K562 (cell line): ENCODE measurements at regions not wholly inside any gene's neighbourhood (a gene's known extent, or its start where the extent isn't known, plus 50 kb on each side); places are given as distances from the start of the nearest gene placed in this dataset.

Source experiments
- ATAC-seq: fragments of 200-7000 bp; cut with Tn5 transposase; 3 replicates; pipeline ENCODE4 v1.9.1; 2020; ENCODE audit warnings: moderate library complexity
- BruUV-seq: library from RNA; stranded (reverse); fragments of 400-500 nt; replicated peaks from 2 replicates; lab custom pipeline; 2021; lab: Mats Ljungman, UMichigan
- CTCF ChIA-PET: fragments of 300-600 bp; formaldehyde crosslinking; extraction: SDS; loops from one replicate; lab custom pipeline; 2021; ENCODE audit warnings: low intra/inter-chr PET ratio; lab: Yijun Ruan, JAX
- POLR2A ChIA-PET: fragments of 300-600, 350-650 bp; sonication (Branson Sonifier 250); formaldehyde crosslinking; extraction: SDS; loops from one replicate; lab custom pipeline; 2021; ENCODE audit warnings: antibody characterized with exemption, inconsistent platforms; lab: Yijun Ruan, JAX
- DNase-seq, 4 experiments: peaks; one replicate each; pipeline versions ENCODE4 v3.0.0 to v3.0.0-alpha.2; 2011 to 2018; ENCODE audit warnings: low spot score in 3 of 4, mixed read lengths in 3 of 4; ENCODE audit errors: extremely low read depth in 1 of 4
- FAIRE-seq: peaks from 2 replicates; lab custom pipeline; 2011; peaks lifted over from hg19 to GRCh38; lab: Jason Lieb, UNC
- H2AFZ ChIP-seq: 2 replicates; pipeline ENCODE4 v1.6.0; 2011; ENCODE audit warnings: low read depth, low read length, control low read depth, inconsistent platforms
- H3K27ac ChIP-seq: fragments of 200-600 bp; 3 replicates; pipeline ENCODE4 v1.8.0; 2011; ENCODE audit warnings: low read depth, mild to moderate bottlenecking, control low read depth, inconsistent platforms, low read length, moderate library complexity, mixed read lengths; ENCODE audit errors: extremely low read depth
- H3K27me3 ChIP-seq, 2 experiments: fragments of 300-600 bp in 1 of 2; 2 replicates in 1 of 2; 3 replicates in 1 of 2; pipeline versions ENCODE4 v1.6.0 to v1.8.0; 2011; ENCODE audit warnings: inconsistent platforms in 2 of 2, low read length in 2 of 2, mild to moderate bottlenecking in 1 of 2, mixed read lengths in 1 of 2, moderate library complexity in 1 of 2; ENCODE audit not compliant: control insufficient read depth in 2 of 2, insufficient read depth in 2 of 2
- H3K36me3 ChIP-seq: fragments of 300-600 bp; 3 replicates; pipeline ENCODE4 v1.8.0; 2011; ENCODE audit warnings: mild to moderate bottlenecking, low read length, inconsistent platforms; ENCODE audit not compliant: control insufficient read depth, insufficient read depth
- H3K4me1 ChIP-seq, 2 experiments: fragments of 200-600 bp in 1 of 2; replicated peaks in 1 of 2; 2 replicates in 1 of 2; 3 replicates in 1 of 2; pipeline versions ENCODE4 v1.5.1 to v1.8.0; 2011; ENCODE audit warnings: inconsistent platforms in 2 of 2, low read length in 2 of 2, mild to moderate bottlenecking in 1 of 2, mixed read lengths in 1 of 2, moderate library complexity in 1 of 2; ENCODE audit not compliant: control insufficient read depth in 2 of 2, insufficient read depth in 2 of 2
- H3K4me2 ChIP-seq: 2 replicates; pipeline ENCODE4 v1.6.1; 2011; ENCODE audit warnings: low read length, control low read depth, inconsistent platforms, mixed read lengths; ENCODE audit not compliant: insufficient read depth
- H3K4me3 ChIP-seq: fragments of 200-600 bp; sonication (generic), shearing (Covaris generic); 2 replicates; pipeline ENCODE4 v1.5.1; 2016; ENCODE audit warnings: control low read depth, inconsistent platforms
- H3K79me2 ChIP-seq: fragments of 200-600 bp; 3 replicates; pipeline ENCODE4 v1.8.0; 2011; ENCODE audit warnings: low read length, inconsistent platforms; ENCODE audit not compliant: control insufficient read depth, insufficient read depth
- H3K9ac ChIP-seq, 2 experiments: 2 replicates each; pipeline versions ENCODE4 v1.6.0 to v1.6.1; 2011; ENCODE audit warnings: low read depth in 2 of 2, low read length in 2 of 2, control low read depth in 1 of 2, inconsistent platforms in 1 of 2, mild to moderate bottlenecking in 1 of 2, mixed read lengths in 1 of 2; ENCODE audit not compliant: insufficient read depth in 1 of 2
- H3K9me1 ChIP-seq: one replicate; pipeline ENCODE4 v1.6.0; 2011; ENCODE audit warnings: inconsistent platforms, mild to moderate bottlenecking, low read length, moderate library complexity; ENCODE audit not compliant: control insufficient read depth, insufficient read depth
- H3K9me3 ChIP-seq: replicated peaks from 2 replicates; pipeline ENCODE4 v1.5.1; 2011; ENCODE audit warnings: low read depth, low read length, inconsistent platforms; ENCODE audit not compliant: control insufficient read depth, insufficient read depth
- H4K20me1 ChIP-seq: replicated peaks from 2 replicates; pipeline ENCODE4 v1.6.1; 2011; ENCODE audit warnings: low read length, inconsistent platforms, mixed read lengths; ENCODE audit not compliant: control insufficient read depth, insufficient read depth
- BCOR ChIP-seq: fragments of 450-650 bp; IDR thresholded peaks from 2 replicates; pipeline ENCODE4 v1.6.1; 2016
- MECOM ChIP-seq: fragments of 250-450 bp; sonication (Bioruptor Pico); IDR thresholded peaks from 2 replicates; pipeline ENCODE4 v1.8.0; 2022; ENCODE audit warnings: inconsistent platforms
- MEIS2 ChIP-seq: fragments of 450-650 bp; IDR thresholded peaks from 2 replicates; pipeline ENCODE4 v1.6.1; 2014; ENCODE audit warnings: mild to moderate bottlenecking; ENCODE audit not compliant: partially characterized antibody
- MNT ChIP-seq, 2 experiments: fragments of 450-650 bp; conservative IDR thresholded peaks; 2 replicates each; pipeline ENCODE4 v1.6.1; 2017; ENCODE audit warnings: mild to moderate bottlenecking in 2 of 2, moderate library complexity in 2 of 2
- NFE2 ChIP-seq: IDR thresholded peaks from 2 replicates; pipeline ENCODE4 v1.6.1; 2014; ENCODE audit warnings: antibody characterized with exemption, low read depth
- RBM25 ChIP-seq: fragments of 200-400 bp; formaldehyde crosslinking; IDR thresholded peaks from 2 replicates; pipeline ENCODE4 v1.6.1; 2018; ENCODE audit warnings: low read length, low read depth, moderate library complexity; ENCODE audit not compliant: severe bottlenecking
- SMARCE1 ChIP-seq: fragments of 450-650 bp; IDR thresholded peaks from 2 replicates; pipeline ENCODE4 v1.7.1; 2016; ENCODE audit warnings: mild to moderate bottlenecking
- ZNF12 ChIP-seq: sonication (generic); formaldehyde crosslinking; IDR thresholded peaks from 2 replicates; pipeline ENCODE4 v1.4.0; 2020; ENCODE audit warnings: mild to moderate bottlenecking, missing genetic modification reagents
- WGBS: fragments of 100-300 bp; shearing (Covaris generic); methylation state at CpG from one replicate; pipeline ENCODE4 v1.1.6; 2016; ENCODE audit warnings: low coverage, mixed read lengths; ENCODE audit not compliant: insufficient coverage; ENCODE audit errors: missing lambda C conversion rate; 5-methylcytosine and 5-hydroxymethylcytosine counted together
- in situ Hi-C: fragments of 300-500 bp; cut with MboI; formaldehyde crosslinking; loops from 4 replicates; pipeline ENCODE4 v1.15.0; 2018; ENCODE audit warnings: inconsistent platforms, mixed read lengths
- intact Hi-C: fragments of 100-400 bp; cut with micrococcal nuclease; formaldehyde crosslinking; loops from 2 replicates; pipeline ENCODE4 v1.14.2; 2022

DNA sequence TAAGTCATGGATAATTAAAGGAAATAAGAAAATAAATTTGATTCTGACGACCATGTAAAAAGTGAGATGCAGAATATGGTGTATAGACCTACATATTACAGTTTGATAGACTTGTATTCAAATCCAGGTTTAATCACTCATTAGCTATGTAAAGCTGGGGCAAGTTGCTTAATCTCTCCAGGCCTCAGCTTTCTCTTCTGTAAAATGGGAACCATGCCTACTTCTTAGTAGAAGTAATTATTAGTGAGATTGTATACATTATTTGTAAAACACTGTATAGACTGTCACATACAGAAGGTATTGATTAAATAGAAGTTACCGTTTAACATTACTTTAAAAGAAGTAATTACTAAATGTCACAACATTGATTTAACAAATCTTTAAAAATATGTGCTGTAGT is 392.2 kb downstream of the STK39 start:
- BruUV-seq = no TSS peak
- no peak overlapping the region for H3K27ac ChIP-seq
- H3K79me2 ChIP-seq = no peaks in the 10 kb centered on the region
- no peaks in the 10 kb centered on the region for H3K9me1 ChIP-seq
- H3K27me3 ChIP-seq = no peaks in the 10 kb centered on the region
- no peaks in the 10 kb centered on the region for H3K4me1 ChIP-seq
- H3K4me2 ChIP-seq = no peak overlapping the region
- no peak for FAIRE-seq
- intact Hi-C loops (no loop called here), in situ Hi-C loops (no loop called here)
- 61% methylated on average over 2 of the region's 2 CpGs for WGBS
- H3K4me3 ChIP-seq = no peak overlapping the region
- TF ChIP-seq BCOR = peak; percentile 54; the same call in 1 of the 2 replicates
- no peak for TF ChIP-seq SMARCE1
- peak; percentile 79 for TF ChIP-seq RBM25
- H4K20me1 ChIP-seq = no peaks in the 10 kb centered on the region
- POLR2A ChIA-PET = interaction anchor here (0.7 to 2.3 kb wide), 3 partner anchors 9 to 1869 kb away, joined by 3 to 7 read pairs (median 4); no protein-coding TSS in a partner anchor
- CTCF ChIA-PET = no interaction called here
- H3K9ac ChIP-seq = no peak overlapping the region
- DNase-seq = no peak
- ATAC-seq = no peak
- H3K9me3 ChIP-seq = no peaks in the 10 kb centered on the region
- H2AFZ ChIP-seq = no peak overlapping the region
- H3K36me3 ChIP-seq = peaks cover 91% of the 10 kb centered on the region

- 0 out of 3 replicates have a peak, but pooled peaks cover 2% of the 10 kb centered on the region for H3K79me2 ChIP-seq
- 58% methylated on average over 1 of the region's 1 CpG for WGBS
- H2AFZ ChIP-seq = no peak overlapping the region
- CTCF ChIA-PET = no interaction called here
- no peak overlapping the region for H3K4me3 ChIP-seq
- POLR2A ChIA-PET = interaction anchor here (1.1 to 1.6 kb wide), 2 partner anchors 36 to 52 kb away, joined by 3 read pairs; no protein-coding TSS in a partner anchor
- H4K20me1 ChIP-seq = no peaks in the 10 kb centered on the region
- no peak overlapping the region for H3K4me2 ChIP-seq
- no peaks in the 10 kb centered on the region for H3K27me3 ChIP-seq
- in situ Hi-C loops = no loop called here
- peaks cover 81% of the 10 kb centered on the region for H3K36me3 ChIP-seq
- H3K9me1 ChIP-seq = no peaks in the 10 kb centered on the region
- no TSS peak for BruUV-seq
- no peaks in the 10 kb centered on the region for H3K9me3 ChIP-seq
- FAIRE-seq = peak; percentile 59
- H3K9ac ChIP-seq = no peak overlapping the region
- no peaks in the 10 kb centered on the region for H3K4me1 ChIP-seq
- no peak overlapping the region for H3K27ac ChIP-seq
- intact Hi-C loops = no loop called here
- DNase-seq = peak in 1 of 4 experiments; percentile 28
- peak; percentile 55; the same call in 2 of the 3 replicates for ATAC-seq
- 0 out of 2 replicates have a peak, but pooled peaks have one; percentile 45 for TF ChIP-seq MECOM (CRISPR knock-in tag)
- TF ChIP-seq MNT (conservative IDR thresholded peaks at IDR 0.05) = 0 out of 4 replicates have a peak, but pooled peaks have one; percentile 21 to 28
- TF ChIP-seq MEIS2 = peak; percentile 15
- no peak for TF ChIP-seq NFE2
- no peak for TF ChIP-seq ZNF12 (CRISPR knock-in tag)
These were observed 393.7 kb downstream of the STK39 start for GRCh38 chr2:167853717-167854116.
